OCI-LY1 (cell line): ENCODE measurements at regions not wholly inside any gene's neighbourhood (a gene's known extent, or its start where the extent isn't known, plus 50 kb on each side); places are given as distances from the start of the nearest gene placed in this dataset.

Experiments used
- H2AFZ ChIP-seq: fragments of 200-600 bp; sonication (generic), shearing (Covaris generic); 2 replicates; pipeline ENCODE4 v1.6.0; 2014; ENCODE audit warnings: antibody characterized with exemption, mild to moderate bottlenecking, low read length
- H3F3A ChIP-seq: fragments of 200-600 bp; sonication (generic), shearing (Covaris generic); 2 replicates; pipeline ENCODE4 v1.6.0; 2014; ENCODE audit warnings: mild to moderate bottlenecking, antibody characterized with exemption, low read length, moderate library complexity; ENCODE audit not compliant: insufficient read depth
- H3K27ac ChIP-seq: fragments of 200-600 bp; sonication (generic); 2 replicates; pipeline ENCODE4 v1.5.1; 2014; ENCODE audit warnings: low read length, mixed run types, mild to moderate bottlenecking, low read depth; ENCODE audit not compliant: poor library complexity, severe bottlenecking
- H3K27me3 ChIP-seq: fragments of 200-600 bp; sonication (generic); 2 replicates; pipeline ENCODE4 v1.6.0; 2014; ENCODE audit warnings: antibody characterized with exemption, mild to moderate bottlenecking, low read length, moderate library complexity; ENCODE audit not compliant: insufficient read depth
- H3K36me3 ChIP-seq: fragments of 200-600 bp; sonication (generic); 2 replicates; pipeline ENCODE4 v1.6.1; 2014; ENCODE audit warnings: mild to moderate bottlenecking, antibody characterized with exemption, low read length, moderate library complexity, mixed read lengths; ENCODE audit not compliant: insufficient read depth
- H3K4me1 ChIP-seq: fragments of 200-600 bp; sonication (generic); 2 replicates; pipeline ENCODE4 v1.5.1; 2014; ENCODE audit warnings: mild to moderate bottlenecking, low read length, moderate library complexity; ENCODE audit not compliant: insufficient read depth, severe bottlenecking
- H3K4me2 ChIP-seq: fragments of 200-600 bp; sonication (generic), shearing (Covaris generic); 2 replicates; pipeline ENCODE4 v1.6.1; 2014; ENCODE audit warnings: low read length
- H3K4me3 ChIP-seq: fragments of 200-600 bp; sonication (generic); 2 replicates; pipeline ENCODE4 v1.5.1; 2014; ENCODE audit warnings: low read length, low read depth, mild to moderate bottlenecking, mixed read lengths; ENCODE audit not compliant: poor library complexity, severe bottlenecking
- H3K79me2 ChIP-seq: fragments of 200-600 bp; shearing (Covaris generic); 2 replicates; pipeline ENCODE4 v1.6.1; 2016; ENCODE audit warnings: mixed run types, low read length, mixed read lengths; ENCODE audit not compliant: insufficient read depth
- H3K9ac ChIP-seq: fragments of 200-600 bp; sonication (generic), shearing (Covaris generic); 2 replicates; pipeline ENCODE4 v1.6.1; 2014; ENCODE audit warnings: mild to moderate bottlenecking, low read length, mixed read lengths
- H3K9me2 ChIP-seq: fragments of 200-600 bp; sonication (generic), shearing (Covaris generic); 2 replicates; pipeline ENCODE4 v1.6.1; 2014; ENCODE audit warnings: low read depth, mild to moderate bottlenecking, low read length, mixed read lengths
- H3K9me3 ChIP-seq: fragments of 200-600 bp; shearing (Covaris generic); 2 replicates; pipeline ENCODE4 v1.6.1; 2014; ENCODE audit warnings: low read length, mixed read lengths
- H4K20me1 ChIP-seq: fragments of 200-600 bp; sonication (generic), shearing (Covaris generic); 2 replicates; pipeline ENCODE4 v1.6.0; 2016; ENCODE audit warnings: mild to moderate bottlenecking, low read length; ENCODE audit not compliant: insufficient read depth
- CTCF ChIP-seq: fragments of 200-600 bp; sonication (generic), shearing (Covaris generic); IDR thresholded peaks from 2 replicates; pipeline ENCODE4 v1.5.1; 2017; ENCODE audit warnings: mild to moderate bottlenecking, antibody characterized with exemption, low read length, moderate library complexity, mixed read lengths
- EZH2 ChIP-seq: fragments of 200-600 bp; sonication (generic), shearing (Covaris generic); IDR thresholded peaks from 2 replicates; pipeline ENCODE4 v1.8.0; 2017; ENCODE audit warnings: borderline replicate concordance, mixed run types, mild to moderate bottlenecking, antibody characterized with exemption, low read length, moderate library complexity, mixed read lengths

GRCh38 chr3:30354513-30354912, 251.9 kb upstream of the TGFBR2 start:
- H2AFZ ChIP-seq: no peak overlapping the region
- H3K4me2 ChIP-seq: no peak overlapping the region
- H3K4me1 ChIP-seq: peaks cover 24% of the 10 kb centered on the region
- H3K9me2 ChIP-seq: no peaks in the 10 kb centered on the region
- H3F3A ChIP-seq: no peaks in the 10 kb centered on the region
- H3K9ac ChIP-seq: no peak overlapping the region
- no peaks in the 10 kb centered on the region for H3K79me2 ChIP-seq
- no peaks in the 10 kb centered on the region for H3K36me3 ChIP-seq
- H3K4me3 ChIP-seq: no peak overlapping the region
- no peak overlapping the region for H3K27ac ChIP-seq
- TF ChIP-seq EZH2: no peak
- no peaks in the 10 kb centered on the region for H3K27me3 ChIP-seq
- H4K20me1 ChIP-seq: no peaks in the 10 kb centered on the region
- H3K9me3 ChIP-seq: no peaks in the 10 kb centered on the region

DNA sequence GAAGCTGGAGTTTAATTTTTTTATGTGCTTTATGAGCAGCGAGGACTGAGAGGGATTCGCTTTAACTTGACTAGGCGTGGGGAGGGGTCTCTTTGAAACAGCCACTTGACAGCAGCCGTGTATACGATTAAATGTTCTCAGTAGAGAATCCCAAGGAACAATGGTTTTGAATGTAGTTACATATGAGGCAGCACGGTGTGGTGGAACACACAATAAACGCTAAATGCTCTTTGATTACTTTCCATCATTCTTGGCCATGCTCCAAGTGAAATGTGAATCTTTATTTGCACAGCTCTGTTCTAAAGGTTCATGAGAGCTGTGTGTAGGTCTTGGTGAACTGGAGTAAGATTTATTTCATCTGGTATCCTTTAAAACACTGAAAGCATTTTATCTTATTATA, 251.4 kb upstream of the TGFBR2 start:
- Histone ChIP-seq H3K79me2 (no peaks in the 10 kb centered on the region), H2AFZ (no peak overlapping the region)

GRCh38 chr3:30355622-30356021, 250.8 kb upstream of the TGFBR2 start:
- Histone ChIP-seq H3K4me2 (no peak overlapping the region), H3K27ac (no peak overlapping the region)

More for the DNA sequence above, 251.4 kb upstream of the TGFBR2 start:
- Histone ChIP-seq H3K9ac (no peak overlapping the region), H3K4me3 (no peak overlapping the region), H3K27me3 (no peaks in the 10 kb centered on the region), H3K9me2 (no peaks in the 10 kb centered on the region), H3K36me3 (no peaks in the 10 kb centered on the region), H3F3A (no peaks in the 10 kb centered on the region), H3K4me1 (peaks cover 24% of the 10 kb centered on the region), H3K27ac (no peak overlapping the region), H4K20me1 (no peaks in the 10 kb centered on the region), H3K4me2 (no peak overlapping the region), H3K9me3 (no peaks in the 10 kb centered on the region)
- no peak for TF ChIP-seq EZH2
- TF ChIP-seq CTCF: no peak

DNA sequence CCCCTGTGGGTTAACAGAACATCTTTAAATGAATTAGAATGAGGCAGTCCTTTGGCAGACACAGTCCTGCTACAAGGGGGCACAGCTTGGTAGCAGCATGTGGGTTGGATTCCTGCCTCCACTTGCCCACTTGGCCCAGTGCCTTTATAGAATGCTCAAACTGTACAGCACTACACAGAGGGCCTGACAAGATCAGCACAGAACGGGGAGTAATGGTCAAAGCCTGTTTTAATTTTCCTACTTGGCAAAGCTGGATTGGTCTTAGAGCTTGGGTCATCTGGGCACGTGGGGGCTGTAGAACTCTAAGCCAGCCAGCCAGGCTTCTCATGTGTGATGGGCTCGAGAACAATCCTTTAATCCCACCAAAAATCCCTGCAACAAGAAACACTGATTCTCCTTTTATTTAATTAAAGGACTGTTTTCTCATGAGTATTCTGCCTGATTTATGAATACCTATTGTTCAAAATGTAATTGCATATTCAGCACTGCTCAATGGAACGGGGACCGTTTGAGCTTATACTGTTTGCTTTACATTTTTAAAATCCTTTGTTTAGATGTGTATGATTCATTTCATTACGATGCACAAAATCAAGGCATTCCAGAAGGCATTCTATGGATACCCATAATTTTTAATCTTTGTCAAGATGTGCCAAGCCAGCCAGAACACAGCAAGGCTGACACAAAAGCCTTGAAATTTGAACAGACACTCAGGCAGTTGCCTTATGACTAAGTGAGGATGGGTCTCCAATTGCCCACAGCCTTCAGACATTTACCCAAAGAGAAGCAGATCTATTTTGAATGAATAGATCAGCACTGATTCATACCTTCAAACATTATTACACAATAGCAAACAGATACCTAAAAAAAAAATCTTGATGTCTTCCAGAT, 249.3 kb upstream of the TGFBR2 start:
- no peak overlapping the region for H3K27ac ChIP-seq
- H3K9ac ChIP-seq: no peak overlapping the region
- peaks cover 24% of the 10 kb centered on the region for H3K4me1 ChIP-seq
- no peaks in the 10 kb centered on the region for H4K20me1 ChIP-seq
- no peak overlapping the region for H3K4me2 ChIP-seq
- H3K27me3 ChIP-seq: no peaks in the 10 kb centered on the region
- no peak overlapping the region for H3K4me3 ChIP-seq
- no peaks in the 10 kb centered on the region for H3K36me3 ChIP-seq
- no peak for TF ChIP-seq EZH2
- no peak for TF ChIP-seq CTCF
- no peaks in the 10 kb centered on the region for H3K9me2 ChIP-seq
- H3K9me3 ChIP-seq: no peaks in the 10 kb centered on the region
- no peaks in the 10 kb centered on the region for H3K79me2 ChIP-seq
- H2AFZ ChIP-seq: no peak overlapping the region
- H3F3A ChIP-seq: no peaks in the 10 kb centered on the region

More at GRCh38 chr3:30355622-30356021, 250.8 kb upstream of the TGFBR2 start:
- Histone ChIP-seq H3K27me3 (no peaks in the 10 kb centered on the region), H3K79me2 (no peaks in the 10 kb centered on the region), H3K4me3 (no peak overlapping the region), H3K36me3 (no peaks in the 10 kb centered on the region), H3F3A (no peaks in the 10 kb centered on the region), H3K9me2 (no peaks in the 10 kb centered on the region), H3K4me1 (peaks cover 24% of the 10 kb centered on the region), H4K20me1 (no peaks in the 10 kb centered on the region), H2AFZ (no peak overlapping the region), H3K9me3 (no peaks in the 10 kb centered on the region), H3K9ac (no peak overlapping the region)
- TF ChIP-seq EZH2: no peak
